Transverse colon (tissue), 4 donors: ENCODE measurements at regions not wholly inside any gene's neighbourhood (a gene's known extent, or its start where the extent isn't known, plus 50 kb on each side); places are given as distances from the start of the nearest gene placed in this dataset.

Experiments used
- DNase-seq: peaks from one replicate; pipeline ENCODE4 v3.0.0-alpha.2; 2019
- H3K27ac ChIP-seq, 4 donors: fragments of 200-600 bp; sonication (generic); 2 replicates each; pipeline ENCODE4 v1.5.1; 2016 to 2018; ENCODE audit warnings: inconsistent platforms in 4 of 4
- H3K27me3 ChIP-seq: fragments of 200-600 bp; sonication (generic); 2 replicates; pipeline ENCODE4 v1.5.1; 2017; ENCODE audit warnings: inconsistent platforms
- H3K36me3 ChIP-seq, 4 donors: fragments of 200-600 bp; sonication (generic); 2 replicates each; pipeline ENCODE4 v1.5.1; 2017 to 2019; ENCODE audit warnings: inconsistent platforms in 4 of 4
- H3K4me1 ChIP-seq, 4 donors: fragments of 200-600 bp; sonication (generic); 2 replicates each; pipeline ENCODE4 v1.5.1; 2017 to 2020; ENCODE audit warnings: inconsistent platforms in 4 of 4
- H3K4me3 ChIP-seq, 4 donors: fragments of 200-600 bp; sonication (generic); 1 replicate in 1 of 4; 2 replicates in 3 of 4; pipeline versions ENCODE4 v1.5.1 to v1.6.1; 2017 to 2019; ENCODE audit warnings: inconsistent platforms in 4 of 4
- H3K9me3 ChIP-seq, 2 donors: fragments of 200-600 bp; sonication (generic); 2 replicates each; pipeline ENCODE4 v1.5.1; 2017 to 2019; ENCODE audit warnings: inconsistent platforms in 2 of 2
- EP300 ChIP-seq: sonication (generic); formaldehyde crosslinking; IDR thresholded peaks from one replicate; pipeline ENCODE4 v1.6.1; 2017; ENCODE audit warnings: antibody characterized with exemption, low read depth
- POLR2A ChIP-seq: fragments of 450-650 bp; IDR thresholded peaks from one replicate; pipeline ENCODE4 v1.6.1; 2016; ENCODE audit warnings: antibody characterized with exemption, mild to moderate bottlenecking, moderate library complexity
- POLR2AphosphoS5 ChIP-seq, 3 donors: sonication (generic); formaldehyde crosslinking; IDR thresholded peaks; one replicate each; pipeline ENCODE4 v1.6.1; 2016; ENCODE audit warnings: antibody characterized with exemption in 3 of 3
- WGBS, 2 donors: methylation state at CpG; one replicate each; pipeline ENCODE4 v1.1.5; 2018; ENCODE audit warnings: low coverage in 1 of 2; 5-methylcytosine and 5-hydroxymethylcytosine counted together
- in situ Hi-C, 4 donors: fragments of 200-750 bp; cut with MboI; loops; one replicate each; pipeline versions ENCODE4 v1.15.0 to v1.15.1; 2017; ENCODE audit warnings: low sequenced_read_pairs in 3 of 4, low pct_ligation_motif_present in 1 of 4, low pct_unique_long_range_greater_than_20kb in 1 of 4
- intact Hi-C: fragments of 100-400 bp; cut with DNase I; formaldehyde crosslinking; loops from one replicate; pipeline ENCODE4 v1.15.1; 2023; ENCODE audit warnings: low total_unique reads
- TF ChIP-seq, protein P1 (sequence below), 5 experiments: fragments of 200-600 bp in 3 of 5; fragments of 450-650 bp in 2 of 5; sonication (generic) in 3 of 5; IDR thresholded peaks; 1 replicate in 2 of 5; 2 replicates in 3 of 5; pipeline ENCODE4 v1.5.1; 2016 to 2017; ENCODE audit warnings: antibody characterized with exemption in 5 of 5, inconsistent platforms in 3 of 5, mild to moderate bottlenecking in 2 of 5, moderate library complexity in 1 of 5

DNA sequence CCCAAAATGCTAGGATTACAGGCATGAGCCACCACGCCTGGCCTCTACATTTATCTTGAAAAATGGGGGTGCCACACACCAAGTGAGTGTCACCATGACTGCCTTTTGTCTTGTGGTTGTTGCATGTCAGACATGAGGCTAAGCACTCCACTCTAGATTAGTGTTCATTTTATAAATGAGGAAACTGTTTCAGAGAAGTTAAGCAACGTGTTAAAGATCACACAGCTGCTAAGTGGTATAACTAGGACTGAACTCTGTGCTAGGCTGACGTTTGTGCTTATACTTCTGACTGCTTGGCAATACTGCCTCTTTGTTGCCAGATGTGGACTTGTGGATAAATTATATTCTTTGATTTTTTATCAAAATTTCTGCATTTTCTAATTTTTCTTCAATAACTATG is 50.8 kb upstream of the SMAD6 start:
- no peak for DNase-seq
- intact Hi-C loops = no loop called here
- Histone ChIP-seq H3K4me1 (peaks cover 0 to 11% (median 8%) of the 10 kb centered on the region in 4 donors), H3K4me3 (no peak overlapping the region), H3K27ac (no peak overlapping the region), H3K27me3 (peaks cover 11% of the 10 kb centered on the region), H3K9me3 (no peaks in the 10 kb centered on the region), H3K36me3 (no peaks in the 10 kb centered on the region)
- no peak for TF ChIP-seq POLR2AphosphoS5 (IDR thresholded peaks at IDR 0.05)
- WGBS, 2 donors = 51 to 81% methylated on average over 2 to 3 of the region's 3 CpGs
- in situ Hi-C loops = no loop called here

- Histone ChIP-seq H3K4me3 (no peak overlapping the region), H3K27me3 (peaks cover 11% of the 10 kb centered on the region), H3K9me3 (no peaks in the 10 kb centered on the region), H3K4me1 (peaks cover 0 to 11% (median 8%) of the 10 kb centered on the region in 4 donors), H3K36me3 (no peaks in the 10 kb centered on the region), H3K27ac (no peak overlapping the region)
- no peak for TF ChIP-seq POLR2AphosphoS5 (IDR thresholded peaks at IDR 0.05)
- TF ChIP-seq POLR2A = no peak
- TF ChIP-seq, protein P1, sequence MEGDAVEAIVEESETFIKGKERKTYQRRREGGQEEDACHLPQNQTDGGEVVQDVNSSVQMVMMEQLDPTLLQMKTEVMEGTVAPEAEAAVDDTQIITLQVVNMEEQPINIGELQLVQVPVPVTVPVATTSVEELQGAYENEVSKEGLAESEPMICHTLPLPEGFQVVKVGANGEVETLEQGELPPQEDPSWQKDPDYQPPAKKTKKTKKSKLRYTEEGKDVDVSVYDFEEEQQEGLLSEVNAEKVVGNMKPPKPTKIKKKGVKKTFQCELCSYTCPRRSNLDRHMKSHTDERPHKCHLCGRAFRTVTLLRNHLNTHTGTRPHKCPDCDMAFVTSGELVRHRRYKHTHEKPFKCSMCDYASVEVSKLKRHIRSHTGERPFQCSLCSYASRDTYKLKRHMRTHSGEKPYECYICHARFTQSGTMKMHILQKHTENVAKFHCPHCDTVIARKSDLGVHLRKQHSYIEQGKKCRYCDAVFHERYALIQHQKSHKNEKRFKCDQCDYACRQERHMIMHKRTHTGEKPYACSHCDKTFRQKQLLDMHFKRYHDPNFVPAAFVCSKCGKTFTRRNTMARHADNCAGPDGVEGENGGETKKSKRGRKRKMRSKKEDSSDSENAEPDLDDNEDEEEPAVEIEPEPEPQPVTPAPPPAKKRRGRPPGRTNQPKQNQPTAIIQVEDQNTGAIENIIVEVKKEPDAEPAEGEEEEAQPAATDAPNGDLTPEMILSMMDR (IDR thresholded peaks at IDR 0.05) = no peak
- TF ChIP-seq EP300 = no peak
- DNase-seq = no peak
- intact Hi-C loops (no loop called here), in situ Hi-C loops (no loop called here)
- 20 to 70% methylated on average over 1 to 5 of the region's 5 CpGs for WGBS, 2 donors
These were observed 50.0 kb upstream of the SMAD6 start for GRCh38 chr15:66651913-66652642.
